C4-2B (cell line): ENCODE measurements at regions not wholly inside any gene's neighbourhood (a gene's known extent, or its start where the extent isn't known, plus 50 kb on each side); places are given as distances from the start of the nearest gene placed in this dataset.

Source experiments
- ZFX ChIP-seq: fragments of 450-650 bp; IDR thresholded peaks from 2 replicates; pipeline ENCODE4 v1.6.1; 2017
- TF ChIP-seq, protein P1 (sequence below): fragments of 450-650 bp; conservative IDR thresholded peaks from 2 replicates; pipeline ENCODE4 v1.5.1; 2017; ENCODE audit warnings: mild to moderate bottlenecking

DNA sequence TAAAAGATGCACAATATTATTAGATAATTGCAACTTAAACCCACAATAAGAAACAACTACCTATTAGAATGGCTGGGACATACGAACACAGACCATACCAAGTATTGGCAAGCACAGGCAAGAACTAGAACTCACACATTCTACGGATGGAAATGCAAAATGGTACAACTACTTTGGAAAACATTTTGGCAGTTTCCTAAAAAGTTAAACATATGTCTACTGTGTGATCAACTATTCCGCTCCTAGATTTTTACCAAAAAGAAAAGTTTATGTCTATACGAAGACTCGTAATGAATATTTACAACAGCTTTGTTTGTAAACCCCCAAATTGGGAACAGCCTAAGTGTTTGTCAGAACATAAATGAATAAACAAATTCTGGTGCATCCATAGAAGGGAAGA lies 194.7 kb downstream of the FGFR2 start:
- TF ChIP-seq, protein P1, sequence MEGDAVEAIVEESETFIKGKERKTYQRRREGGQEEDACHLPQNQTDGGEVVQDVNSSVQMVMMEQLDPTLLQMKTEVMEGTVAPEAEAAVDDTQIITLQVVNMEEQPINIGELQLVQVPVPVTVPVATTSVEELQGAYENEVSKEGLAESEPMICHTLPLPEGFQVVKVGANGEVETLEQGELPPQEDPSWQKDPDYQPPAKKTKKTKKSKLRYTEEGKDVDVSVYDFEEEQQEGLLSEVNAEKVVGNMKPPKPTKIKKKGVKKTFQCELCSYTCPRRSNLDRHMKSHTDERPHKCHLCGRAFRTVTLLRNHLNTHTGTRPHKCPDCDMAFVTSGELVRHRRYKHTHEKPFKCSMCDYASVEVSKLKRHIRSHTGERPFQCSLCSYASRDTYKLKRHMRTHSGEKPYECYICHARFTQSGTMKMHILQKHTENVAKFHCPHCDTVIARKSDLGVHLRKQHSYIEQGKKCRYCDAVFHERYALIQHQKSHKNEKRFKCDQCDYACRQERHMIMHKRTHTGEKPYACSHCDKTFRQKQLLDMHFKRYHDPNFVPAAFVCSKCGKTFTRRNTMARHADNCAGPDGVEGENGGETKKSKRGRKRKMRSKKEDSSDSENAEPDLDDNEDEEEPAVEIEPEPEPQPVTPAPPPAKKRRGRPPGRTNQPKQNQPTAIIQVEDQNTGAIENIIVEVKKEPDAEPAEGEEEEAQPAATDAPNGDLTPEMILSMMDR = no peak
- TF ChIP-seq ZFX = no peak
